RPMI7951 (cell line): ENCODE measurements at regions not wholly inside any gene's neighbourhood (a gene's known extent, or its start where the extent isn't known, plus 50 kb on each side); places are given as distances from the start of the nearest gene placed in this dataset.

ENCODE experiments used
- DNase-seq: peaks from one replicate; pipeline ENCODE4 v3.0.0-alpha.2; 2012; ENCODE audit warnings: low read depth

- no peak for DNase-seq
These were observed 177.4 kb downstream of the BTG1 start for GRCh38 chr12:91968076-91968776.

DNA sequence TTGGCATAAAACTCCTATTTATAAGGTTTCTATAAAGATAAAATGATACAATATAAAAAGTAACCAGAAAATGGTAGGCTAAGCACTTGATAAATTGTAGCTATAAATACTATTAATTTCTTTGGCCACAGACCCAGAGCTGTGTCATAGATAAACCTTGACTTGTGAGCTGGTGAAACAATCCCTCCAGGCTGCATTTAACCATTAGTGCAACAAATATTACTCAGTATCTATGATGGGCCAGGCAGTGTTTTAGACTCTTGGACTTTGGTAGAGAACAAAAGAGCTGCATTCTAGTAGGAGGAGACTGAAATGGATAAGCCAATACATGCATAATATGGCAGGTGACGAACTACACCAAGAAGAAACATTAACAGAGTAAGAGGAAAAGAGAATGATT lies 178.1 kb downstream of the BTG1 start:
- no peak for DNase-seq

DNA sequence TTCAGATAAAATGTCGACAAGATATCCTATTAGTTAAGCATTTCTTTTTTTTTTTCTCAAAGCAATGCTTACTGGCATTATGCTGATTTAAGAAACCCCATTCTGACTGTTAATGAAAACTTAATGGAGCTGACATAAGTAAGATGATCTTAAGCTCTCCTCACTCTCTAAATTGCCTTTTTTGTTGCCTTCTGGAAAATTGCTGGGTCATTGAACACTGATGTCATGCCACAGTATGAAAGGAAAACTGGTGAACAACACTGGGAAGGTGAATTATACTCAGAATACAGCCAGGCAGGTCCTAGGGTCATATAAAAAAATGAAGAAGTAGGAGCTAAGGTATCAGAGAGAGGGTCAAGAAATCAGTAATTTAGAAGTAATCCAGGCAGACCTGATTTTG lies 179.9 kb downstream of the BTG1 start:
- no peak for DNase-seq

- no peak for DNase-seq
These were observed 181.1 kb downstream of the BTG1 start for GRCh38 chr12:91964501-91964900.

DNA sequence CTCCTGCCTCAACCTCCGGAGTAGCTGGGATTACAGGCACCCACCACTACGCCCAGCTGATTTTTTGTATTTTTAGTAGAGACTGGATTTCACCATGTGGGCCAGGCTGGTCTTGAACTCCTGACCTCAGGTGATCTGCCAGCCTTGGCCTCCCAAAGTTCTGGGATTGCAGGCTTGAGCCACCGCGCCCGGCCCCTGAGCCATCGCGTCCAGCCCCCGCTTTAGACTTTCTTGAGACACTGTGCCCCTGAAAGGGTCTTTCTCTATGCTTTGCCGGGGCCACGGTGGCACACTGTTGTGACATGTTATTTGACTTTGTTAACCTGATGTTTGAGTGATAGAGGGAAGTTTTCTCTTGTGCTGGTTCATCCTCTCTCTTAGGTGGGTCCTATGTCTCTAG lies 186.4 kb downstream of the BTG1 start:
- no peak for DNase-seq

DNA sequence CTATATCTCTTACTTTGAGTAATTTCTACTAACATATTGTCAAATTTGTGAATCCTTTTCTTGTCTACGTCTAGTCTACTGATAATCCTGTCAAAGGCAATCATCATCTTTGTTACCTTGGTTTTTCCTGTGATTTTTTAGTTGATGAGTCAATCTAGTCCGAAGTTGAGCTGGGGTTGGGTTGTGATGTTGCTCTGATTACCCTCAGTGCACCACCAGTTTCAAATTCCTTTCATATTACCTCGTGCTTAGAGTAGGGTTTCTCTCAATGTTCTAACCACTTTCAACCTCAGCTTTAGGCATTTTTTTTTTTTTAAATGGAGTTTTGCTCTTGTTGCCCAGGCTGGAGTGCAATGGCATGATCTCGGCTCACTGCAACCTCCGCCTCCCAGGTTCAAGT lies 186.8 kb downstream of the BTG1 start:
- no peak for DNase-seq

DNA sequence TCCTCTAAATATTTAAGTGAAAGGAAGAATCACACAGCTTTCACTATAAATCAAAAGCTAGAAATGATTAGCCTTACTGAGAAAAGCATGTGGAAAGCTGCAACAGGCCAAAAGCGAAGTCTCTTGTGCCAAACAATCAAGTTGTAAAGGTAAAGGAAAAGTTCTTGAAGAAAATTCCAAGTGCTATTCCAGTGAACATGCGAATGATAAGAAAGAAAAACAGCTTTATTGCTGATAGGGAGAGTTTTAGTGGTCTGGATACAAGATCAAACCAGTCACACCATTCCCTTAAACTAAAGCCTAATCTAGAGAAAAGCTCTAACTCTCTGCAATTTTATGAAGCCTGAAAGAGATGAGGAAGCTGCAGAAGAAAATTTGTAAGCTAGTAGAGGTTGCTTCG lies 190.9 kb downstream of the BTG1 start:
- no peak for DNase-seq

DNA sequence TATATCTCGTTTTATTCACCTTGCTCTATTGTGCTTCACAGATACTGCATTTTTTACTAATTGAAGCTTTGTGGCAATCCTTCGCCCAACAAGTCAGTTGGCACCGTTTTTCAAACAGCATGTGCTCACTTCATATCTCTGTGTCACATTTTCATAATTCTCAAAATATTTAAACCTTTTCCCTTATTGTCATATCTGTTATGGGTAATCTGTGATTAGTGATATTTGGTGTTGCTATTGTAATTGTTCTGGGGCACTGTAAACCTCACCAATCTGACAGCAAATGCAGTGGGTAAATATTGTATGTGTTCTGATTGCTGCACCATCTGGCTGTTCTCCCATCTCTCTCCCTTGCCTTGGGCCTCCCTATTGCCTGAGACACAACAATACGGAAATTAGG lies 191.3 kb downstream of the BTG1 start:
- DNase-seq = no peak

GRCh38 chr12:91952916-91953315 lies 192.7 kb downstream of the BTG1 start:
- no peak for DNase-seq

- DNase-seq = no peak
These were observed 194.1 kb downstream of the BTG1 start for GRCh38 chr12:91951571-91951970.

- no peak for DNase-seq
These were observed 197.1 kb downstream of the BTG1 start for GRCh38 chr12:91948504-91948903.

DNA sequence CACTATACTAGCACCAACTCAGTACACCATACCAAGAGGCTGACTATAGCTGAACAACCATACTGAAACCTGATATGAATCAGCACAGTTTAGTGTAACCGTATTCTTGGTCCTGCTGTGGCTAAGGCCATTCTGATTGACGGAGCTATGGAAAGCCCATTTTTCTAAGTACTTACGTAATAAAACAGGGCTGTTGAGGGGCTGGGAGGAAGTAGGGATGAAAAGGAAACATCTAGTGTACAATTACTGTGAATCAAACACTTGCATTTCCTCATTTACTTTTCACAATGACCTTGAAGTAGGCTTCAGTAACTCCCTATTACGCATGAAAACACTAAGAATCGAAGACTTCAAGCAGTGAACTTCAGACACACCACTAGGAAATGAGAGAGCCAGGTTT lies 198.2 kb downstream of the BTG1 start:
- DNase-seq = no peak

DNA sequence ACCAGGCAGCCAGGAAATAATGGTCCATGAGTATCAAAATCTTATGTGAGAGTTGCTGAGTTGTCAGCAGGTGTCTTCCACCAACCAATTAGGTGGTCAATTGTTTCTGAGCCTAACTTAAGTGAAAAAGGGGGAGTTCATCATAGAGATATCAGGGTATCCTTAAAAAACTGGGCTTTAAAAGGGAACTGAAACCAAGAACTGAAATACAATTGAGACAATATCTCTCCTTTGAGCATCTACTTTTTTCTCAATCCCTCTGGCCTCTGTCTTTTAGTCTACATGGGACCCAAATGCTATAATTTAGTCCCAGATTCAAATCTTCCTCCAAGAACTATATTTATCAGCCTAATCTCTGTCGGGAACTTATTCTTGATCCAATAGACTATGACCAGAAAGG lies 201.0 kb downstream of the BTG1 start:
- no peak for DNase-seq

DNA sequence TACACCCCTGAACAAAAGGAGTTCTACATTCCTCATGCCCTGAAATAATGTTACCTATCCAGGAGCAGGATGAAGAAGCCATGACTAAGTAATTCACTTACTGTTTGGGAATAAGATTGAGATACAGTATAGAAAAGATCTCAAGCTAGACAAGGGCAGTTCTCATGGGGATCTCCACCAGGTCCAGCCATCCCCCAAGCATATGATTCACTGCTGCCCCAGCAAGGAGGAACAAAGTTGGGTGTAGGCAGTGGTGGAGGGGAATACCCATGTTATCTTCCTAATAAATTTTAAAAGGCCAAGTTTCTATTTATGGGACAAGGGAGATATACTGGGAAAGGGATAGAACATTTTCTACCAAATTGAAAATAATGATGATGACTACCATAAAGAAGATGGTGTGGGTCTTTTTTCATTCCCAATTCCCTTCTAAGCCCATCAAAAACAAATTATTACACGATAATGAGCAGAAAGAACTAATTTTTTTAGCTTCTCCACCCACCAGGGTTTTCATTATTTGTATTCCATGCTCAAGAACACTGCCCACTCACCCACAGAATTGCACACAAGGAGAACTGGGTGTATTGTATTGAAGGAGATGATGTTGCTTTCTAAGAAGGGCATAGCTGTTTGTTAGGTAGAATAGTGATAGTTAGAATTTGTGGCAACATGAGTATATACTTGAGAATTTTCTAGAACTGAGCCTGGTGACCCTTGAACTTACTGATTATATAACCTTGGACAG lies 204.6 kb downstream of the BTG1 start:
- no peak for DNase-seq

GRCh38 chr12:91940322-91940721 lies 205.3 kb downstream of the BTG1 start:
- DNase-seq = no peak

DNA sequence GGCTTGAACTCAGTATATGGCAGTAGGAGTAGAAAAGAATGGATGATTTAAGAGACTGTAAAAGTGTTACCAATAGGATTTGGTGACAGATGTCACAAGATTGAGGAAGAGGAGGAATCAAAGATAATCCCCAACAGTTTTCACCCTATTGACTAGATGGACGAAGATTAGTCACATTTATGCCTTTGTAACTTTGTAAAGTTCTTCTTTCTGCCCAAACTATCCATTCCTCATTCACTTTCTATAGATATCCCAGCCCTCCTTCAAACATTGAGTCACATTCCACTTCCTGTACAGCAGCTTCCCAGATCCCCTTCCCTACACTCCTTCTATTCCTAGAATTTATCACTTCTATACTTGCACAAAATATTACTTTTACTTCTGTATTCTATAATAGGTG lies 207.9 kb downstream of the BTG1 start:
- no peak for DNase-seq

- DNase-seq = no peak
These were observed 208.6 kb downstream of the BTG1 start for GRCh38 chr12:91937009-91937408.

GRCh38 chr12:91935296-91935695 lies 210.3 kb downstream of the BTG1 start:
- DNase-seq = no peak

DNA sequence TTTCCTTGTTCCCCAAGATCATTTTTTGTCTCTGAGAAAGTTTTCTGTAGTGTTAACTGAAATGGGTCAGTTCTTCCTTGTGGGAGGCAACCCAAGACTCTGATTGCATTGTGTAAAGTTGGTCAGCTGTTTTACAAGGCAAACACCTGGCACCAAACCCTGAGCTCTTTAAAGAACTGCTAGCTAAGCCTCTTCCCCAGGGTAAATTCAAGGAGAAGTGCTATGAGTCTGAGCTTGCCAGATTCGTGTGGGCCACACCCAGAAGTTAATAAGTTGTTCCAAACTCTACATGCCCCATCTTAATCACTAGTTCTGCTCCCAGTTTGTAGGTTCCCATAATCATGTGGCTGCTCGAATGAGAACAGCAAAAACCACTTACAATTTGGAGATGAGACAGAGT lies 214.5 kb downstream of the BTG1 start:
- DNase-seq = no peak

DNA sequence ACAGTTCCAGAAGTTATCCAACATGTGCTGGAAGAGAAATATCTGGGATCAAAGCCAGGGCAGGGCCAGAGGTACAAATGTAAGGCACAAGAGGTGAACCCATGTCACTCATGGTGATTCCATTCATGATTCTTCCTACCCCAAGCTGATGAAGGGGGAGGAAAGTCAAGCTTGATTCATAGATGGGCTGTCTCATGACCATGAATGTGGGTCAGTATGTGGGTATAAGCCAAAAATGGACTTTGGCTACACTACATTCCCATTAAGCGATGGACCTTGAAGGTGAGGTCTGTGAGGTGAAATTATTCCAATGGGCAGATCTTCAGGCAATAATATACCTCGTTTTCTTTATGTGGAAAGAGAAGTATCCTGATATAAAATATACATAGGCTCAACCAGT lies 217.1 kb downstream of the BTG1 start:
- DNase-seq = no peak

DNA sequence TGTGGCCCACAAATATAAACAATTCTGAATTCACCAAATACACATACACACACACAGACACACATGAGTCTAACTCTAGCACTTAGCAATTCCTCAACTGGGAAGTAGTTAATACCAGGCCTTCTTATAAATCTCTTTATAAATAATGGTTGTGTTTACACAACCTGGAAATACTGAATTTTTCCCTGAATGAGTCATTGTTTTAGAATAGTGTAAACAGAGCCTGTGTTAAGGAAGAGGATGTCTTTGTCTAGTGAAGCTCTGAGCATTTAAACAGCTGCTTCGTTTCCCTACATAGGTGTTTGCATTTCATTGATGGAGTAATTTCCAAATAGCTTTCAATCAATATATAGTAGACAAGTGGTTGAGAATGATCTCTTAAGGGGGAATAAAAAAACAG lies 218.8 kb downstream of the BTG1 start:
- DNase-seq = peak; percentile 15

DNA sequence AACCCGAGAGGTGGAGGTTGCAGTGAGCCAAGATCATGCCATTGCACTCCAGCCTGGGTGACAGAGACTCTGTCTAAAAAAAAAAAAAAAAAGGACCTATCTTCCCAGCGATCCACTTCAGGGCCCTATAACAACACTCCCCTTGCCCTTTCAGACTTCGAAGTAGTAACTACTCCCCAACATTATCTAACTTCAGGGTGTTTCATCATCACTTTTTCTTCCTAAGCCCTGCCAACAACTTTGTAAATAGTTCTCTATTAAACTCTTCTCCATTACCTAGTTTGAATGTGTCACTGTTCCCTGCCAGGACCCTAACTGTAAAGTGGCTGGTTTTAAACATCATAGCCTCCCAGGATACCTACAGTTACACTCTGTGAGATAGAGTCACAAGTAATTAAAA lies 220.8 kb downstream of the BTG1 start:
- no peak for DNase-seq

DNA sequence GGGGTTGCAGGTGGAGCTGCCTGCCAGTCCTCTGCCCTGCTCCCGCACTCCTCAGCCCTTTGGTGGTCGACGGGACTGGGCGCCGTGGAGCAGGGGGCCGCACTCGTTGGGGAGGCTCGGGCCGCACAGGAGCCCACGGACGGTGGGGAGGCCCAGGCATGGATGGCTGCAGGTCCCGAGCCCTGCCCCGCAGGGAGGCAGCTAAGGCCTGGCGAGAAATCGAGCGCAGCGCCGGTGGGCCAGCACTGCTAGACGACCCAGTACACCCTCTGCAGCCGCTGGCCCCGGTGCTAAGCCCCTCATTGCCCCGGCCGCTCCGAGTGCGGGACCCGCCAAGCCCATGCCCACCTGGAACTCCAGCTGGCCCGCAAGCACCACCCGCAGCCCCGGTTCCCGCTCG lies 221.8 kb downstream of the BTG1 start:
- no peak for DNase-seq

DNA sequence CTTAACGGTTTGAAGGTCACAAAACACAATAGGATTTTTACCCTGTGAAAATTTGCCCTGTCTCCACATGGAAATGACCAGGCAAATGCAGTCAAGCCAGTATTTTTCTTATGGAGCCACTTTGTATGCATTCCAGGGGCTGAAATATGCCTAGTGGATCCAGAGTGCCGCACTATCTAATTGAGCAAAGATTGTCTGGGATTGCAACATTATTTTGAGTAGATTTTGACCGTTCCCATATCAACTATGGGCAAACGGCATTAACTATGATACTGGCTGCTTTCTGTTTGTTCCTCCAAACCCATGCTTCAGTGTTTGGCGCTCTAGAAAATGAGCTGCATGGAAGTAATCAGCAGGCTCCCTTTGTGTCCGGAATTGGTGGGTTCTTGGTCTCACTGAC lies 223.0 kb downstream of the BTG1 start:
- DNase-seq = no peak
